HG03103 (cell line): ENCODE measurements at regions not wholly inside any gene's neighbourhood (a gene's known extent, or its start where the extent isn't known, plus 50 kb on each side); places are given as distances from the start of the nearest gene placed in this dataset.
"Not testable (repeated sequence)": the region's sequence is repeated elsewhere in the genome, so short reads cannot be mapped to it uniquely, and the experiment has no call there.

Experiments
- ATAC-seq: cut with Tn5 transposase; IDR thresholded peaks from one replicate; pipeline ENCODE4 v1.9.1; 2021; ENCODE audit warnings: low read depth; ENCODE audit not compliant: unreplicated experiment

DNA sequence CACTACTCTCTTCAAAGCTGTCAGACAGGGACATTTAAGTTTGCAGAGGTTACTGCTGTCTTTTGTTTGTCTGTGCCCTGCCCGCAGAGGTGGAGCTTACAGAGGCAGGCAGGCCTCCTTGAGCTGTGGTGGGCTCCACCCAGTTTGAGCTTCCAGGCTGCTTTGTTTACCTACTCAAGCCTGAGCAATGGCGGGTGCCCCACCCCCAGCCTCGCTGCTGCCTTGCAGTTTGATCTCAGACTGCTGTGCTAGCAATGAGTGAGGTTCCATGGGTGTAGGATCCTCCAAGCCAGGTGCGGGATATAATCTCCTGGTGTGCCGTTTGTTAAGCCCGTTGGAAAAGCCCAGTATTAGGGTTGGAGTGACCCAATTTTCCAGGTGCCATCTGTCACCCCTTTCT lies 581.2 kb downstream of the ANKRD50 start:
- ATAC-seq = not testable (repeated sequence)

DNA sequence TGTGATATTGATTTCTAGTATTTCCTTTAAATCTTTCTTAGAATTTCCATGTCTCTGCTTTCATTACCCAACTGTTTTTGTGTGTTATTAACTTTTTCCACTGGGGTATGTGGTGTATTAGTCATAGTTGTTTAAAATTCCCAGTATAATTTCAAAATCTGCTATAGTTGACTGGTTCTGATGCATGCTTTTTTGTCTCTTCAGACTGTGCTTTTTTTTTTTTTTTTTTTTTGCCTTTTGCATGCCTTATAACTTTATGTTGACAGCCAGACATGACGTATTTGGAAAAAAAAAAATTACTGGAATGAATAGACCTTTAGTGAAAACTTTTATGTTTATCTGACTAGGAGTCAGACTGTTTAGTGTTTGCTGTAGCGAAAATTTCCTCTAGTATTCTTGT lies 580.4 kb downstream of the ANKRD50 start:
- ATAC-seq = no peak

DNA sequence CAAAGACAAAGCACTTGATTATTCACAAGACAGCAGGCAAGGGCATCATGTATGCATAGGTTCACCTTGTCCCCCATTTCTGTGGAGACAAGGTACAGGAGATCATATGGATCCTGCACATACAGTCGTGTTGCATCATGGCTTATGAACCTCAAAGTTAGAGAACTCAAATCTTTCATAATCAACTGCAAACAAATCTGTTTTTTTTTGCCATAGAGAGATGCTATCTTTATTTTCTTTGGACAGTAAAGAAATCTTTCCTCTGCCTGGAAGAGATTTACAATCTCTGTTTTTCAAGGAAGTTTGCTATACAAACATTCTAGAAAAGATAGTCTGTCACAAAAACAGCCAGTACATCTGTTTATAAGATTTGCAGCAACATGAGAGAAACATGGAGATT lies 578.8 kb downstream of the ANKRD50 start:
- no peak for ATAC-seq

DNA sequence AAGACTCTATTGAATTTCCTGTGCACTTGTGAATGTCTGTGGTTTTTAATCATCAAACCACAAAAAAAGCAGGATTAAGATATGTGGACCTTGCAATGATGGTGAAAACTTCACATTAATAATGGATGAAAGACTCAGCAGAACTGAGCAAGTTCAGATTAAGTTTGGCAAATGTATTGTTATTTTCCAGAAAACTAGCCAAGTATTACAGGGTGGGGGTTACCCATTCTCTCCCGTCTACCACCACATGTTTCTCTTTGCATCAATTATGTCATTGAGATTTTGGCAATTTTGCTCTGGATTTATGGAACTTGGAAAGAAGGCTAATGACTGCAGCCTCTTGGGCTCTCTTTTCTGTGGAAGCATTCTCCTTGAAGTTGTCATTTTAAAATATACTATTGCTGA lies 577.1 kb downstream of the ANKRD50 start:
- no peak for ATAC-seq

DNA sequence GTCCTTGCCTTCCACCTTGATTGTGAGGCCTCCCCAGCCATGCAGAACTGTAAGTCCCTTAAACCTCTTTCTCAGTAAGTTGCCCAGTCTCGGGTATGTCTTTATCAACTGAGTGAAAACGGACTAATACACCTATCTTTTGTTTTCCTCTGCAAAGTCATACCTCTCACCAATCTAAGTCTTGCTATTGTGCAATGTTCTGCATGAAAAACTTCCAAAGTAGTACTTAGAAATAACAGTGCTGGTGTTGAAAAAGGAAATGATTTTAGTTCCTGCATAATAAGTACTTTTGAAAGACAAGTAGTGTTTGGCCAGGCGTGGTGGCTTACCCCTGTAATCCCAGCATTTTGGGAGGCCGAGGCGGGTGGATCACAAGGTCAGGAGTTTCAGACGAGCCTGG lies 573.5 kb downstream of the ANKRD50 start:
- ATAC-seq = no peak

DNA sequence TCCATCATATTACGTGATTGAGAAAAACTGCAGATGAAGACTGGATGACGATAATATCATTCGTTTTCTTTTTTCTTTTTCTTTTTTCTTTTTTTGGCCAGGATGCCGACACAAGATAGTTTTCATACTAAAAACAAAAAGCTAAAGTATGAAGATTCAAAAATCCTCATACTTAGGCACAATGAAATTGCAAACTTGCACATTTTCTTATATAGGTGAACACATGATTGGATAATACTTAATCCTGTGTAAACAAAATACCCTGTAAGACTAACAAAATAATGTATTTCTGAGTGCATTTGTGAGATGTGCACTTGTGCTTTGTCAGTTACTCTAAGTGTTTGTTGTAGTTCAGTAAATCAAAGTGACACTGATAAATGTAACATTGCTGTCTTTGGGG lies 568.9 kb downstream of the ANKRD50 start:
- ATAC-seq = no peak

DNA sequence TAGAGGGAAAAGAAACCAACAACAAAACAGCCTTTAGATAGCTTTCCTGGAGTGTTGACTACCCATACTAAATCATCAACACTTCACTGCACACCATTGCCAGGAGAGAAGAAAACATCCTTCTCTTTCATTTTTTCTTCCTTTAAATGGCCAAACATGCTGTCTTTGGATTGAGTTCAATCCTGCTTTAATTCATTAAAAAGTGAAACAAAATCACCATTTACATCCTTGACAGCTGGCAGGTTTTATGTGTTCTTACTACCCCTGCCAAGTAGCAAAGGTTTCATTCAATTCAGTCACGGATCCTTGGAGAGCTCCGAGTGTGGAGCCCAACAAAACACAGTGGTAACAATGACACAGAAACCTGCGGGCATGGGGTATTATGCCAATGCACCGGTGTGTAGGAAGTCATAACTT lies 568.3 kb downstream of the ANKRD50 start:
- no peak for ATAC-seq

DNA sequence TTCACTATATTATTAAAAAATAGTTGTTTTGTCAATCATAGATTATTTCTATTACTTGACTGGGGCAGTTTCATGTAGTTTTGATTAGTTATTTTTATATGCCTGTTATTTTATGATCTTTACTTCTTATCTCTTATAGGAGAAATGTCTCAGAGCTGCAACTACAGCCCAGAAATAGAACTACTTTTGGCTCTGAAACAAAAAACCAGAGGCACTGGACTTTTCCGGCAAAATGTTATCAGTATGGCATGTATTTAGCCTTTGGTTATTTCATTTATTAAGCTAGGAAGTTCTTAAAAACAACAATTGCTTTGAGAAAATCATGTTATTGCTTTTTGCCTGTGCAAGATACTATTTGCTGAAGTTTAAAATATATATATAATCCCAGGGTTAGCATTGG lies 566.5 kb downstream of the ANKRD50 start:
- no peak for ATAC-seq

DNA sequence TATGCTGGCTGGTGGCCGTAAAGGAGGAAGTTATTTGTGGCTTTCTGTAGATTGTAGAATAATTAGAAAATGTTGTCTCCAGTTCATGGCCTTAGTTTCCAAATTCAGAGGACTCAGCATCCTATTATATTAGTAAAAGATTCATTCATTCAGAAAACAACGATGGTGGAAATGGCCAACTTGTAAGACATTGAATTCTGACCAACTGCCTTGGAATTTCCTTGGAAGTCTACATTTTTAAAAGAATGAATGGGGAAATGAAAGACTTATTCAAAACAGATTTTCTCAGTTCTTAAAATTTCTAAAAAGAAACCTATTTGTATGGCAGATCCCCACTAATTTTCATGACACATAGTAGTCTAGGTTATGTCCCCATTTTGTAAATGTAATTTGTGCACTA lies 561.5 kb downstream of the ANKRD50 start:
- no peak for ATAC-seq

DNA sequence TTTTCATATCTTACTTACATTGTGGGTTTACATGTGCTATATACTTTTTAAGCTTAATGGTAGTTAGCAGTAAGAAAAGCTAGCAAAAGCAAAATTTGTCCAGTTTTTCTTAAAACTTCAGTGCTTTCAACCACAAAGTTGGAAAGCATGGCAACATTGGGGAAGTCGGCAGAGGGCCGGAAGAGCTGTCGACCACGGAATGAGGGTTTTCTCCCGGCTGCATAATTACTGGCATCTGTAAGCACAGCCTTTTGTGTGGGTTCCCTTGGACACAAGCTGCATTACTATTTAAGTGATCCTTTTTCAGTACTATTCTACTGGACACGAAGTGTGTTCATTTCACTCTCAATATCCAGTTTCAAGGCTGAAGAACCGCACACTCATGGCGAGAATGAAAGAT lies 560.4 kb downstream of the ANKRD50 start:
- ATAC-seq = no peak

DNA sequence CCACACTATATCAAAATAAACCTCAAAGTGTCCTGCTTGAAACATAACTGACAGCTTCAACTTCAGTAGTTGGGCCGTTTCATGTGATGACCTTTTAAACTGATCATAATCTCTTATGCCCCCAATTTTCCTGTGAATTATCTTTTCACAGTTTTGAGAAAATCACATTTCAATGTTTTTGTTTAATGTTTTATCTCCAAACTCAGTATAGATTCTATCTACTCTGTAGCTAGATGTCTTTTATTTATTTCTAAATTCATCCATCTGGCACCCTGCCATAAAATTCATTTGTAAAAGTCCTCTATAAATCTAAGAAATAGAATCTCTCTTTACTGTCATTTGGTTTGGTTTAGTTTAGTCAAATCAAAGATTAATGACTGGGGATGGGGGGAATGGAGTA lies 557.3 kb downstream of the ANKRD50 start:
- no peak for ATAC-seq

DNA sequence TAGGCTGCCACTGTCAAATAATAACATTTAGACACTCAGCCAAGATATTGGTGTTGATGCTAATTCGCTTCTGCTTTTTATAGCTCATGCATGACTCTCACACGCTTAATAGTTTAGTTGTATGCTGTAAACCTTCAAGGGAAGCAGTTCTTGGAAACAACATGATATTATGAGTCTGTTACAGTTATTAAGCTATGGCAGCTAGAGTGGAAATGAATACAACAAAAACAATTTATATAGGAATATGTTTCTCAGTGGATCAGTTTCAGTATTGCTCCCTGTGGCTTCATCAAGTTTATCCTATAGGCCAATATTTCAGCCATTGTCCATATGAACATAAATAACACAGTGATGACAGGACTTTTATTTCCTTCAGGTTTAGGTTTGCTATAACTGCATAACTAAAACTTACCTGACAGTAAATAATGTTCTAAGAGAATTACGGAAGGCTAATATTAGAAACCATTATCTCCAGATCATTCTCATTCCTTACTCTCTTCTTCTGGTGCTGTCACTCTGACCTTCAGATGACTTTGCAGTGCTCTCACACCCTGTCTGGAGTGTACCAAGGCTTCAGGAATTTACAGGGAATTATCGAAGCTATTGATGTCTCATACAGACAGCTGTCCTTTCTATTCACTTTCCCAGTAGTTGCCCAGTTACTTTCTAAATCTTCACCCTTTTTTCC lies 555.0 kb downstream of the ANKRD50 start:
- no peak for ATAC-seq

DNA sequence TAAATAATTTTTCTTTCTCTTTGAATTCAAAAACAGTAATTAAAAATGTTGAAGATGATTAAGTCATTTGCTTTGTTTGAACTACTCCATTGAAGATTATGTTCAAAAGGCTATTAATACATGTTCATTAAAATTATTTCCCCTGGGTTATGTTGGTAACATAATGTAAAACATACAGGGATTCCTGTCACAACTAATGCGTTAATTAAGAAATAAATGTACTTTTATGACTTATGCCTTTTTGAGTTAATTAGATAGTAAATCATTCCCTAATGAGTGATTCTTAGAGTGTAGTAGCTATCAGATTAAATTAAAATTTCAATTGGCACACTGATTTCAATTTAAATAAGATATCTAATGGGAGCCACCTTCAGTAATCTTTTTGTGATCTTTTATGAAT lies 549.1 kb downstream of the ANKRD50 start:
- no peak for ATAC-seq

DNA sequence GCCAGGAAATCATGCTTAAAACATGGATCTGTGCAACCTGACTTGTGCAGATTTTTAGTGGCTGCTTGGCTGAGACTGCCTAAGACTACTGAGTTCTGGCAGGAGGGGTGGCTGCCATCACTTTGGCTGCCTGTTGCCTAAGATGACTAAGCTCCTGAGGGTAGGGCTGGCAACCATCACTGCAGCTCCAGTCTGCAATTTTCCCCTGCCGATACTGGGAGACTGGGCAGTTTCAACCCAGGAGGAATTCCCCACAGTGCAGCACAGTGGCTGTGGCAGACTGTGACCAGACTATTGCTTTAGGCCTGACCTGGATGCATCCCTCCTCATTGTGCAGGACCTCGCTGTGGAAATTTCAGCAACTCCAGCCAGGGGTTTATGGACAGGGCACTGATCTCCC lies 544.9 kb downstream of the ANKRD50 start:
- no peak for ATAC-seq

DNA sequence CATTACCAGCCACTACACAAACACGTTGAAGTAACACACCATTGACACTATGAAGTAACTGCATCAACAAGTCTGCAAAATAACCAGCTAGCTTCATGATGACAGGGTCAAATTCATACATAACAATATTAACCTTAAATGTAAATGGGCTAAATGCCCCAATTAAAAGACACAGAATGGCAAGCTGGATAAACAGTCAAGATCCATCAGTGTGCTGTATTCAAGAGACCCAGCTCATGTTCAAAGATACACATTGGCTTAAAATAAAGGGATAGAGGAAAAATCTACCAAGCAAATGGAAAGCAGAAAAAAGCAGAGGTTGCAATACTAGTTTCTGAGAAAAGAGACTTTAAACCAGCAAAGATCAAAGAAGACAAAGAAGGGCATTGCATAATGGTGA lies 543.0 kb downstream of the ANKRD50 start:
- not testable (repeated sequence) for ATAC-seq

DNA sequence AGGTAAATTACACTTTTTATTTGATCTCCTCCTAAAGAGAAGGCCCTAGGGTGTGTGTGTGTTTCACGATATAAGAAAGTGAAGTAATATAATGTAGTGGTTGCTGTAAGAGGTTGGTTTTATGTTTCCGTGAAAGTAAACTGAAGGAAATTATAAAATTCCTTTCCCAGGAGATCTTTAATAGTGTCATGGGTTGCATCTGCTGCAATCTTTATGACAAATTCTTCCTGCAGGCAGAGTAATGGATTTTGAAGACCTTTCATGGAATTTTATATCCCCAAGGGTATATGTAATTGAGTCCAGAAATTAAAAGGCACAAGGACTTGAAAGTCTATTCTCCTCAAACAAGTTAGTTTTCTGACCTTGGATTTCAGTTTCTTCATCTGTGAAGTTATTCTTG lies 538.6 kb downstream of the ANKRD50 start:
- ATAC-seq = no peak

DNA sequence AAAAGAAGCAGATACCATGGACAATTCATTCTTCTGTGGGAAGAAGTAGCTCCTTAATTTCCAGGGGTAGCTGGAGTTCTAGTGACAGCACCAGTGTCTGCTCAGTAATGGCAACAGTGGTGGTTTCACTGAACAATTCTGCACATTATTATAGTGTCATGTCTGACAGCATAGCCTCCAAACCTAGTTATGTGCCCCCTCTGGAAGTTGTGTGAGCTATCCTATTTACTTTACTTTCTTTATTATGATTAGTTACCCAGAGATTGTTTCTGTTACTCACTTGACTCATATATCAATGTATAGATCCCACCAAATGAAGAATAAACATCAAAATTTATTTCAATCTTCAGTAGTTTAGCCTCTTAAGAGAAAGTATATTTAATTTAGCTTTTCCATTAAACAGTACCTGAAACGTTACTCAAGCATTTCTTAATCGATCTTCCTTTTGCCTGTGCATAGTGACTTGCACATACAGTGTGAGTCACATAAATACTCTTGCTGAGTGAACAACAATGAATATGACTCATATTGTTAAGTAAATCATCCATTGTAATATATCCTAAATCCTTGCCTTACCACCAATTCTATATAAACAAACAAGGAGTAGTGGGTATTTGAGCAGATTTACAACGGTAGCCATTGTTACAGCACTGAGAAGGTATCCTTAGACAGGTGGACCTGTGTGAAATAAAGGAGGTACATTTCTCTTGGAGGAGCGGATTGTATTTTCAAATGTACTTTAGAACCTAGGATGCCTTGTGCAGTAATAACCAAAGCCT lies 534.7 kb downstream of the ANKRD50 start:
- ATAC-seq = no peak

DNA sequence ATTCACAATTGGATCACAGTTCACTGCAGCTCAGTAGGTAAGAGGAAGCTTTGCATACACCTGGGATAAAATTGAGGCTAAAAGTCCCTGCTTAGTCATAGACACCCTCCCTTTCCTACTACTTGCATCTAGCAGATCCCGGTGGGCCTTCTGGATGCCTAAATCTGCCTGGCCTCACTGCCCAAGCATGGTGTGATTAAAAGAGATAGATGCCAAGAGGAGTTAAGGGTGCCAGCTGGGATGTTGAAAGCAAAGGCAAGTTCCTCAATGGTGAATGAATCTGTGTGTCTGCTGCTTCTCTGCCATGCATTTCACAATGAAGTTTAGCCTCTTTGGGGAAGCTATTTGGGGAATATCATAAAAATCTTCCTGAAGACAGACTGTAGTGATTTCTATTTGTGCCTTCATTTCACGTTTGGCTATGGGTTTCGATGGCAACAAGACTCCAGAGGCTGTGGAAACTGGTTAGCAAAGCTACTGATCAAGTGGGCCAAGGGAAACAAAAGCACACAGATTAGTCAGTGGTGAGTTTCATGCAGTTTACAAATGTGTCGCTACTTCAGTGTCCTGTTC lies 534.0 kb downstream of the ANKRD50 start:
- ATAC-seq = no peak

DNA sequence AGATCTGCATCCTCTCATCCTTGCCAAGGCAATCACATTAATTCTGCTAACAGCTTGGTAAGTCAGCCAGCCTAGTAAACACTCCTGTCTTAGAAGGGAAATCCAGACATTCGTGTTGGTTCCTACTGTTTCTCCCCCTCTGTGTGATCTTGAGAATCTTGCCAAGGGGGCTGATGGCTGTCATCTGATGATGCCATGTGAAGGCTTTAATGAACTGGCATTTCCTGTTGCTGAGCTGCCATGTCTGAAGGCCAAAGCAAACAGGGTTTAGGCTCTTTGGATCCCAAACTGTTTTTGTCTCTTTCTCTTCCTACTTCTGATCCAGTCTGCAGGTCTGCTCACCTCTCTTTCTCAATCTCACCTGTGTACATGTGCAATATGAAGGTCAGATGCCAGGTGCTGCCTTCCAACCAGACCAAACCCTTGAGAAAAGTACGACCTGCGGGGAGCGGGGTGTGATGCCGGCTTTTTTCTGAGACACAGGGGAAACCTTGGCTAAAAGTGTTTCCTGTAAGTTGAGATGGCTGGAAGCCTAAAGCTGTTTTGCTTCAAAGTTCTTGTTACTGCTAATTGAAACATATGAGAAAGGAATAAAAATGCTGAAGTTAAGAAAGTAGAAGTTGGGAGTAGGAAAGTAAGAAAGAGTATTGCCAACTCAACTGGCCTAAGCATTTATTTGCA lies 532.9 kb downstream of the ANKRD50 start:
- ATAC-seq = no peak

DNA sequence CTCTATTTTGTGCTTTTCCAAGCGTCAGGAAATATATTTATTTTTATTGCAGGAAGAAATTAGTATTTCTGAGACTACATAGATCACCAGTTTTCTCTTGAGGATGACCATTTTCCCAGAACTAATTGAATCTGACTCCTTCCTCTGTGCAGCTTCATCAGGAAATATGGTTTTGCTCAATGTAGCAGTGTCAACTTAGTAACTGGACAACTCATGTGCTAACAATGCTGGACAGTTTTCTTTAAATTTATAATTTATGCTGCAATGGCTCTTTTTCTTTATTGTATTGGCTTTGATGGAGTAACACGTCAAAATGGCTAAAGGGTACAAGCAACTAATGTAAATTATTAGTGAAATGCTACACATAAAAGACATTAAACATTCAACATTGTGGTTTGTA lies 531.5 kb downstream of the ANKRD50 start:
- ATAC-seq = no peak

DNA sequence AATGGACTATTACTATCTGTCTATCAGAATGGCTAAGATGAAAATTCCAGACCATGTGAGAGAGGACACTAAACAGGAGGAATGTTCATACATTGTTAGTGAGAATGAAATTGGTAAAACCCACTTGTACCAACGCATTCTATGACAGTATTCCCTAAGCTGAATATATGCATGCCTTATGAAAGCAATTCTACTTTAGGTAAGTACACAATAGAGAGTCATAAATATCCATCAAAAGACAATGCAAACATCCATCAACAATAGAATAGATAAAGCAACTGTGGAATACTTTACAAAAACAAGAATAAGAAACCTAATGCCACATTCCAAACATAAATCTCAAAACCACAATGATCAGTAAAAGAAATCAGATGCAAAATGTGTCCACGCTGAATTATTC lies 529.3 kb downstream of the ANKRD50 start:
- no peak for ATAC-seq
